GM12865 (cell line): ENCODE measurements at regions not wholly inside any gene's neighbourhood (a gene's known extent, or its start where the extent isn't known, plus 50 kb on each side); places are given as distances from the start of the nearest gene placed in this dataset.

Source experiments
- DNase-seq: peaks from one replicate; pipeline ENCODE4 v3.0.0; 2010; ENCODE audit warnings: low read depth
- H3K4me3 ChIP-seq: 2 replicates; pipeline ENCODE4 v1.5.1; 2011; ENCODE audit warnings: mild to moderate bottlenecking, low read depth, low read length, control low read depth
- CTCF ChIP-seq: IDR thresholded peaks from 2 replicates; pipeline ENCODE4 v1.5.1; 2011; ENCODE audit warnings: low read length, control low read depth, low read depth, inconsistent platforms; ENCODE audit not compliant: insufficient read depth; ENCODE audit errors: missing control alignments

DNA sequence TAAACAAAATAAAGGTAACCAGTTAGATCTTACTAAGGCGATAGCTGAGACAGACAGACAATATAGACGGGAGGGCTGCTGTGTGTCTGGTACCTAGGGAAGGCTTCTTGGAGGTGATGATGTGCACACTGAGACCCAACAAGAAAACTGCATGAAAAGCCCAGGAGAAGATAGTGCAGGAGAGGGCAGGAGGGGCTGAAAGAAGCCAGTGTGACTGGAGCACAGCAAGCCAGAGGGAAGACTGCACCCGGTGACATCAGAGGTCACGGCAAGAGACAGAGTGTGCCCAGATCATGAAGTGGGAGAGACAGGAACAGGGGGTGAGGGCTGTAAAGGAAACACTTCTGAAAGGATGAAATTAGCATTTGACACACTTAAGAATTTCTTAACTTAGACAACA lies 266.3 kb downstream of the BRD1 start:
- no peak for DNase-seq
- no peak overlapping the region for H3K4me3 ChIP-seq
- TF ChIP-seq CTCF = no peak

- TF ChIP-seq CTCF = no peak
- no peak overlapping the region for H3K4me3 ChIP-seq
- DNase-seq = no peak
These were observed 272.1 kb downstream of the BRD1 start for GRCh38 chr22:49555526-49555925.

DNA sequence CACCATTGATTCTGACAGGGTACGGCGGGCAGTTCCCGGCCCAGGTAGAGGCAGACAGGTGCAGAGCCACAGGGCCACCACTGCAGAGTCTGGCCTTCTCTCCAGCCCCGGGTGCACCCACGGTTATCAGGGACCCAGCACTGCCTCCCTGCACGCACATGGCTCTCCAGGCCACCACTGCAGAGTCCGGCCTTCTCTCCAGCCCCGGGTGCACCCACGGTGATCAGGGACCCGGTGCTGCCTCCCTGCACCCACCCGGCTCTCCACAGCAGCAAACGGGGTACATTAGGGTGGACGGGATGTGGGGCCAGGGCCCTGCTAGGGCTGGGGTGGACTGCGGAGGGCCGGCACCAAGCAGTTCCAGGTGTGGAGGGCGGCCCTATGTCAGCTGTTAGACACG lies 272.9 kb downstream of the BRD1 start:
- no peak overlapping the region for H3K4me3 ChIP-seq
- no peak for DNase-seq
- TF ChIP-seq CTCF = no peak

- no peak overlapping the region for H3K4me3 ChIP-seq
- no peak for DNase-seq
- TF ChIP-seq CTCF = no peak
These were observed 273.4 kb downstream of the BRD1 start for GRCh38 chr22:49554296-49554625.

DNA sequence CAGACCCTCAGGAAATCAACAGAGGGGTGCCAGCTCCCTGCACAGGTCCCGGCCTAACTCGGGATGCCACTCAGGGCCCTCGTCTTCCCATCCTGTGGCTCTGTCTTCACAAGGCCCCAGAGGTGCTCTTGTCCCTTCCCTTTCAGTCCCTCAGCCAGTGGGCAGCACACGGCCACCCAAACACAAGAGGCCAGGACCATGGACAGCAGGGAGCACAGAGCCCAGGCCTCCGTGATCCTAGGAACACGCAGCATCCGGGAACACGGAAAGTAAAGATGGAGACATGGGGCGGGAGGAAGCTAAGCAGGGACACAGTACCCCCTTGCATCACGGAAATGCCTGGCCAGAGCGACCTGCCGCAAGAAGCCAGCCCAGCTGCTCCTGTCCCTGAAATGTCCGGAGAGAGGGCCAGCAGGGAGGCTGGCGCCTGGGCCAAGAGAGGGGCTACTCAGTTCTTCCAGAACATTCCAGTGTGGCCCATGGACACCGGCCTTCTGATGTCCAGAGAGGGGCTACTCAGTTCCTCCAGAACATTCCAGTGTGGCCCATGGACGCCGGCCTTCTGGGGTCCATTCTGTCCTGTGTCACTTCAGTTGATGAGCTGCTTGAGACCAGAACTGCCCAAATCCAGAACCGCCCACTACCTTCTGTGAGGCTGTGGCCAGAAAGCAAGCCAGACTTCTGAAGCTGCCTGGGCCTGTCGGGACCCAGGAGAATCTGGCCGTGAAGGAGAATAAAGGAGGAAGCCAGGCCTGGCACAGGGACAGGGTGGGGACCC lies 274.0 kb downstream of the BRD1 start:
- no peak for TF ChIP-seq CTCF
- no peak overlapping the region for H3K4me3 ChIP-seq
- no peak for DNase-seq

- H3K4me3 ChIP-seq = no peak overlapping the region
- no peak for TF ChIP-seq CTCF
- DNase-seq = no peak
These were observed 274.6 kb downstream of the BRD1 start for GRCh38 chr22:49553076-49553475.
